Eye (tissue), 1 donor: ENCODE measurements at regions not wholly inside any gene's neighbourhood (a gene's known extent, or its start where the extent isn't known, plus 50 kb on each side); places are given as distances from the start of the nearest gene placed in this dataset.
A peak's percentile ranks its signal among the peaks of the same experiment; 100 is the strongest.

Source experiments
- DNase-seq: peaks from one replicate; pipeline ENCODE4 v3.0.0-alpha.2; 2015

GRCh38 chr7:67940400-67940799 is 943.8 kb downstream of the TYW1 start:
- no peak for DNase-seq

DNA sequence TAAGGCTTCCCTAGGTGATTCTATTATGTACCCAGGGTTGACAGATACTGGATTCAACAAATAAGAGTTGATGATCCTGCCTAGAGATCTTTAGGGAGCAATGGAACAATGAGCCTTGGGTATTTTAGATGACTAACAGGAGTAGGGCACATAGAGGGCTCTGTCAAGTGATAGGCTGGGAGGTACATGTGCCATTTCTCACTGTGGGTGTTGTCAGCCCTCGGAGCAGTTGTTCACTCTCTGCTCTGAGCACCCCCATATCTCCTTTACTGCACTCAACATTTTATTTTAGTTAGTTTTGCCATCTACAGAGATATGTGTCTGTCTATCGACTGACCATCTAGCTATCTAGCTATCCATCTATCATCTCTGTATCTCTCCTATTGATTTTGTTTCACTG is 950.6 kb downstream of the TYW1 start:
- DNase-seq, result no peak

DNA sequence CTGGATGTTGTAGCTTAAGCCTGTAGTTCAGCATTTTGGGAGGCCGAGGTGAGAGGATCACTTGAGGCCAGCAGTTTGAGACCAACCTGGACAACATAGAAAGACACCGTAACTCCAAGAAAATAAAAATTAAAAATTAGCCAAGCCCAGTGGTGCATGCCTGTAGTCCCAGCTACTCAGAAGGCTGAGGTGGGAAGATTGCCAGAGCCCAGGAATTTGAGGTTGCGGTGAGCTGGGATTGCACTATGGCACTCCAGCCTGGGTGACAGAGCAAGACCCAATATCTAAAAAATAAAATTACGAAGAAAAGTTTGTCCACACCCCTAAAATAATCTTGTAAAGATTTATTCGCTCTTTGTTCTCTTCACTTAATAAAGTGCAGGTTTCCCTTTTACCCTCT is 951.0 kb downstream of the TYW1 start:
- no peak for DNase-seq

DNA sequence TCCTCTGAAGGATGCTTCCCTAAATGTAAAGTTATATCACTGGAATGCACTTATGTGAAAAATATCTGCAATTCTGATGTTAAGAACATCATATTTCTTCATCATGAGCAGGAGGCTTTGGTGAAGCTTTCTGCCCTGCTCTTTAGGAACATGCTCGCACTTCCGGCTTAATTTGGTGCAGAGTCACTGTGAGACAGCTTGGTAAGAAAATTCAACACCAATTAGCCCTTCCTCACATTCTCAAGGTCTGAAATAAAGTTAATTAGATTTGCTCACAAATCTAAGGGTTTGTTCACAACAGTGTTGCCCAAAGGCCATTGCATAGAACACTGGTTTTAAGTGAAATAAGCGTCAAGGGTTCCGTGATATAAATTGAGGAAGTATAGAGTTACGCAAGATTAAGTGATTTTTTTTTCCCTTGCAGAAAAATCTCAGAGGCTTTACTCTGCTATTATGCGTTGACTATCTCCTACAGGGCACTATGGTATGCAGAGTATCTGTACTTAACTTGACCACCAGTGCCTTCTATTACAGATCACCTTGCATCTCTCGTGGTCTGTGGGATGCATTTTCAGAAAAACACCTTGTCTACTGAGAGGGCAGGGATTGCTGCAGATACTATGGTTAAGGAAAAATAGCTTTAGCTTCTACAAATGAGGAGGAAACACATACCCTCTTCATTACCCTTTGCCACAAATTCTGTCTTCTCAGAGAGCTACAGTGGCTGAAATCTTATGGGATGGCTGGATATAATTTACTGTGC is 953.9 kb downstream of the TYW1 start:
- DNase-seq, result peak; percentile 9

DNA sequence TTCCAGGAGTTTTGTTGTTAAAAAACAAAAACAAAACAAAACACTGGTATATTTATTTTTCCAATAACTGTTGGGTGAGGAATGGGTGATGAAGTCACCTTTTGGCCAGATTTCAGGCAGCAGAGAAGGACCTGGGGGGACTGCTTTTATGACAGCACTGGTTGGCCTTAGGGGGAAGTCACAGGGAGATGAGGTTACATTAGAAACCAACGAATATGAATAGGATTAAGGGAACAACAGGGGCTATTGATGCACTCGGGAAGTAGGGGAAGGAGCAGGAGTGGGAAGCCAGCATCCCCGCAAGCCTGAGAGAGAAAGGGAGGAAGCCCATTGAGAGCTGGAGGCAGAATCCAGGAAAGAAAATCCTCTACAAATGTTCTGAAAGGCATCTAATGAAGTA is 958.4 kb downstream of the TYW1 start:
- DNase-seq, result peak; percentile 16

DNA sequence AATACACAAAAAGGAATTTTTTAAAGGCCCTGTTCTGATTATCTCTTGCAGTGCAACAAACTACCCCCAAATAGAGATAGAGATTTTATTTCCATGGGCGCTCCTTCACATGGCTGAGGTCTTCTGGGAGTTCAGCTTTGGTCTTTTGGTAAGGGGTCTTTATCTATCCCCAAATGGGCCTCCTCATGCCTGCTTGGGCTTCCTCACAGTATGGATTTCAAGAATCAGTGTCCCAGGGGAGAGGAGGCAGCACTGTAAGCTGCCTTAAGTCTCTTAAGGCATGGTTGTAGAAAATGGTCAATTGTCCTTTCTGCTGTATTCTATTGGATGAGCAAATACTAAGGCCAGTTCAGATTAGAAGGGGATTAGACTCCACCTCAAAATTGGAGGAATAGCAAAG is 966.2 kb downstream of the TYW1 start:
- DNase-seq, result no peak

GRCh38 chr7:67976490-67976889 is 979.9 kb downstream of the TYW1 start:
- no peak for DNase-seq

GRCh38 chr7:67983486-67983885 is 986.9 kb downstream of the TYW1 start:
- peak; percentile 4 for DNase-seq

- DNase-seq, result no peak
These were observed 987.7 kb downstream of the TYW1 start for GRCh38 chr7:67984326-67984725.

DNA sequence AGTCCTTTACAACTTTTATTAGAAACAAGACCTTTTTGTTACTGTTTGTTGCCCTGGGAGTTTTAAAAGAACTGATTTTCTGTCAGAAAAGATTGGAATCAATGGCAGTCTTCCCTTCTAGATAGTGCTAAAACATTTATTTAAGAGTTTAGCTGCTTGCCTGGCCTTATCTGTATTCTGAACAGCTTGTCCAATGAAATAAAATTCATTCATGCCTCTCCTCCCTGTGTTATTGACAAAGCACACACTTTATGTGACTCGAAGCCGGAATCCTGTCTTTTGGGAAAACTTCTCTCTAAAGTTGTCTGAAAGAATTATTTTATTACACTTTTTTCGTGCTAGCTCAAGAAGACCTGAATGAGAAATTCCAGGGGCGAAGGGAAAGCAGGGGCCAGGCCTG is 992.5 kb downstream of the TYW1 start:
- DNase-seq, result peak; percentile 13

GRCh38 chr7:67990003-67990402 is 993.4 kb downstream of the TYW1 start:
- peak; percentile 29 for DNase-seq

GRCh38 chr7:67990716-67991115 is 994.1 kb downstream of the TYW1 start:
- no peak for DNase-seq

- no peak for DNase-seq
These were observed 995.7 kb downstream of the TYW1 start for GRCh38 chr7:67992287-67992686.

GRCh38 chr7:68005992-68006391 is 1009.4 kb downstream of the TYW1 start:
- no peak for DNase-seq

- no peak for DNase-seq
These were observed 1010.0 kb downstream of the TYW1 start for GRCh38 chr7:68006619-68007018.

GRCh38 chr7:68009716-68010115 is 1013.1 kb downstream of the TYW1 start:
- DNase-seq, result no peak

- DNase-seq, result no peak
These were observed 1017.6 kb downstream of the TYW1 start for GRCh38 chr7:68014031-68014736.

DNA sequence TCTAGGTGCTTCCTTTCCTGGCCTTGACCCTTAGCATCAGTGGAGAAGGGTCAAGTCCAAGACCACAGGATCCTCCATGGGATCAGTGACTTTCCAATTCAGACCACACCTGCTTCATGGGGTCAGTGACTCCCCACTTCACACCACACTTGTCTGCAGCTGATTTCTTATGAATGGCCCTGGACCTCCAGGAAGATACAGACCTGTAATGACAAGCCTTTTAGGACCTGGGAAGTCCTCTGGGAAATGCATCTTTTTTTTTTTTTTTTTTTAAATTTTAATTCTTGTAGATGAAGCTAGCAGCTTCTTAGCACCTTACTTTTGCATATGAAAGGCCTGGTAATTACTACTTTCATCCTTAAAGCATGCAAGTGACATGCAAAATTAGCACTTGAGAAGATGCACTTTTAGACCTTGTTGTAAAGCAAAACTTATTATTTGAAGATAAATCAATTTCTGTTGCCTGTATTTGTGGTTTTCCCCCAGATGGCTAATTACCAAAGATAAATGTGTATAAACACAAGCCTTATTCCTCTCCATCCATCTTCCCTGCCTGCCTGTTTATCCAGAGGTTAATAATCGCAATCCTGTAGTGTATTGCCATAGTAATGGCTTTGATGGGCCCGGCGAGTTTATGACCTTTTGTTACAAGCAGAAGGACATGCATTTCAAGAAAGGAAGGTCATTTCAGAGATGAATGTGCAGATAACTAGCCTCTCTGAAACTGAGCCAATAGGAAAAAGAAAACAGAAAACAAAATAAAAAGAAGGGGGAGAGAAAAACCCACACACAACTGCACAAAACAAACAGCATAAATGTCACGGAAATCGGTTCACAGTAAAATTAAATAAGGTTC is 1018.7 kb downstream of the TYW1 start:
- no peak for DNase-seq

GRCh38 chr7:68015978-68016532 is 1019.4 kb downstream of the TYW1 start:
- DNase-seq, result no peak

GRCh38 chr7:68020102-68020501 is 1023.5 kb downstream of the TYW1 start:
- no peak for DNase-seq

DNA sequence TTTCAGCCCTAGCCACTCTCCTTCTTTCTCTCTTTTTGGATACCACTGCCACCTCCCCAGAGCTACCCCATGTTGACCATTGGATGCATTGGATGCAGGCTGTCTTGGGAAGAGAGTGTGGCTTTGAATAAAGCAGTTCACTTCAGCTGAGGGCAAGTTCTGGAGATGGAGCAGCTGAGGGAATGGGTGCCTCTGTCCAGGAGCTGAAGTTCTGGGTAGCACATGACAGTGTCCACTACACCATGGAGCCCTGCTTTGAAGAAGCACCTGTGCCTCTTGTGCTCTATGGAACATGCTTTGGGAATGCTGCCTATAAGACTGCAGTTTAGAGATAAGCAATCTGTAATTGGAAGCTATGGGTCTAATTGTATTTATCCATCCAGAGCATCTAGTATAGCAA is 1028.7 kb downstream of the TYW1 start:
- DNase-seq, result no peak

DNA sequence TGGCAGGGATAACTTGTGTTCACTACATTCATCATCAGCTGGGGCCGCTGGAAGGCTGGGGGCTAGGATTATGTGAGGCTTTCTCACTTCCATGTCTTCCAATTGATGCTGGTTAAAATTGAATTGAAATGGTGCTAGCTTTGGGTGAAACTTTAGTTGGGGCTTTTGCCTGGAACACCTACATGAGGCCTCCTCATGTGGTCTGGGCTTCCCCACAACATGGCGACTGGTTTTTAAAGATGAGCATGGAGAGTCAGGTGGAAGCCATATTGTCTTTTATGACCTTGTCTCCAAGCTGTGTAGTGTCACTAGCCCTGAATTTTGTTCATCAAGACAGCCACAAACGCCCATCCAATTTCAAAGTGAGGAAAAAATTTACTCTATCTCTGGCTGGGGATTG is 1033.9 kb downstream of the TYW1 start:
- no peak for DNase-seq
